T-helper 9 cell (primary cell): ENCODE measurements at regions not wholly inside any gene's neighbourhood (a gene's known extent, or its start where the extent isn't known, plus 50 kb on each side); places are given as distances from the start of the nearest gene placed in this dataset.

ENCODE experiments used
- DNase-seq: peaks from one replicate; pipeline ENCODE4 v3.0.0-alpha.2; 2020

DNA sequence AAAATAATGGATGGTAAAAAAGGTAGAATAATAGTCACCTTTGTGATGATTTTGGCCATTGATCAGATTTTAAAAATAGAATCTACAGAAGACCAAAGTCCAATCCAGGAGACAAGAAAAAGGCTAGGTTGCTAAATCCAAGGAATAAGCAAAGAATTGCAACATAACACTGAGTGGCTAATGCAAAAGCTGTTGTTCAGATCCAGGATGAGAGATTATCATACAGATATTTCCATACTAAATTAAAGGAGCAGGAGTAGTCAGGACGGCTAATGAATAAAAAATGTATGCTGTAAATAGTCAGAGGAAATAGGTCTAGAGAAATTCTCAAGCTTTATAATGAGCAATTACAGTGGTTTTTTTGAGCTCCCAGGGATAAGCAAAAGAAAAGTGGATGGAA, 745.9 kb upstream of the ACVR2A start:
- no peak for DNase-seq

DNA sequence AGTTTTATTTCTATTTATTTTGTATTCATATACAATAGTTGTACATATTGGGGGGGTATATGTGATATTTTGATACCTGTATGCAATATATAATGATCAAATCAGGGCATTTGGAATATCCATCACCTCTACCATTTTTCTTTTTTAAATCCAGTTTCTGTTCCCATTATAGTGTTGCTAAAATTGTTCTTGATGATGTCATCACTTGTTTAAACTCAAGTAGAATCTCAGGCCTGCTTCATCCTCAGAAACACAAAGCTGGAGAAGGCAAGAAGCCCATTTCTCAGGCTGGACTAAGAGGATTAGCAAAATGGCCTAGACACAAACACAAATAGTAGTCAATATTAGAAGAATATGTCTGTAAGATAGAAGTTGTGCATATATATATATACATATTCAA, 747.1 kb upstream of the ACVR2A start:
- no peak for DNase-seq

DNA sequence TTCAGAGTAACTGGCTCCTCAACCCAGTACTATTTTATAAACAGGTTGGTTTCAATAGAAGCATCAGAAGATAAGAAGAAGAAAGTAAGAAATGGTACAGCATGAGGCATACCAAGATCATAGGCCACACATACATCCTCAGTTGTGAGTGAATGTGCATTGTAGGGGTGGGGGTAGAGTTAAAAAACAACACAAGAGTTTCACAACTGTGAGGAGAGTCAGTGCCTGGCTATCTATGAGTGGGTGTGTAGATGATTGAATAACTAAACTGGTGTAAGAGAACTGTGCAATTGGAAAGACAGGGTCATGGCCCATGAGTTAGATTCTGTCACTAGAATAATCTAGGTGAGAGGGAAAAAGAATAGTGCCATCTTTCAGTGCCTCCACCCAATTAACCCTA, 748.2 kb upstream of the ACVR2A start:
- DNase-seq = no peak

DNA sequence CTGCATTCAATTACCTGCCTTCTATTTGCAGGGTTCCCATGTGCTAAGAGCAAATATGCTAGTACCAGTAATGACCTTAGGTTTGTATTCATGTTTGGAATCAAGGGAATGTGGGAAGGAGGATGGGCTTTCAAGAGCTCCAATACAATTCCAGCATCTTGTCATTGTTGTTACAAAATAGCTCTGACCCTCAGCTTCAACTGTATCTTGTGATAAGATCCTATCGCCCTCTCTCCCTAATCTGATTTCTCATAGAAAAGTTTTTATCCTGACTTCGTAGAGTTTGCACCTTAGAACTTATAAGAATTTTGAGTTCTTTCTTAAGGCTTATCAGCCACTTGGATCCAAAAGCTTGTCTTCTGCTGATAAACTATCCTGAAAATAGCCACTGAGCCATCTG, 749.5 kb upstream of the ACVR2A start:
- no peak for DNase-seq

DNA sequence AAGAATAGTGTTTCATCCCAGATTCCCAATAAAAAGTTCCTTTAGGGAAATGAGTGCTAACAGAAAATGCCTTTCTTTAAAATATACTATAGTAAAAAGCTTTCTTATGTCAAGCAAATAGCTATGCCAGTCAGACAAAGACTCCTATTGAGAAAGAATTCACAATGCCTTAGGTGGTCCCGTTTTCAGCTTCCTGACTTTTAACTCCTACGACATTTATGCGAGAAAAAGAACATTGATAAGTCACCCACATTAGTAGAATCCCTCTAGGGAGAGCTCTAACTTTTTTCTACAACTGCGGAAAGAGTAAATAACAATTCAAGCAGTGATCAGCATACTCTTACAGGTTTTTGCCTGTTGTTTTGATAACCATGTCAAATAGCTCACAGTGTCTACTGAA, 750.8 kb upstream of the ACVR2A start:
- DNase-seq = no peak

DNA sequence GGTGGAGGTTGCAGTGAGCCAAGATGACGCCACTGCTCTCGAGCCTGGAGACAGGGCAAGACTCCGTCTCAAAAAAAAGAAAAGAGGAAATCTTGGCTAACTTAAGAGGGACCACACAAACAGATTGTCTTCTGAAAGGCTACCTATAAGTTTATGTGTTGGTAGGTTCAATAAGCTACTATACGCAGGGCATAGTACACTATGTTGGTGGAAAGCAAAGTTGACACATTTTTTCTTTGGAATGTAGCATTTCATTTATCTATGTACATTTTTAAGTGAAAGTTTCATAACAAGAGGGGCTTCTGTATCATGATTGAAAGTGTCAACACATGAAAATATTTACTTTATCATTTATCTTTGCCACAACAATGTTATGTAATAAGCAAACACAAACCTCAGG, 752.6 kb upstream of the ACVR2A start:
- no peak for DNase-seq

DNA sequence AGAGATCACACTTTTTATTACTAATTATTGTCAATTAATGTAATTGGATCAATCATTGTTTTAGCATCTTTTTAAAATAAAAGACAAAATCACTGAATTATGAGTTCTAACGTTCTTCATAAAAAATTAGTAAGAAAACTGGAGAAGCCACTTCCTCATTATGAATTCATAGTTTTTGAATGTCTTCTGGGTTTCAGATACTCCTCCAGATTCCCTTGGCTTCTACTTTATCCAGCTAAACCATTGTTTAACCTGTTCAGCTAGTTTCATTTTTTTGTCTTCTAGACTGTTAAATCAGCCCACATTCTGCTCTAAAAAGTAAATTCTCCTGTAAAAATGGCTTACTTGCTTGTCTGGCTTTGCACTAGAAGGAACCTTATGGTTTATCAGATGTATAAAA, 753.4 kb upstream of the ACVR2A start:
- no peak for DNase-seq

DNA sequence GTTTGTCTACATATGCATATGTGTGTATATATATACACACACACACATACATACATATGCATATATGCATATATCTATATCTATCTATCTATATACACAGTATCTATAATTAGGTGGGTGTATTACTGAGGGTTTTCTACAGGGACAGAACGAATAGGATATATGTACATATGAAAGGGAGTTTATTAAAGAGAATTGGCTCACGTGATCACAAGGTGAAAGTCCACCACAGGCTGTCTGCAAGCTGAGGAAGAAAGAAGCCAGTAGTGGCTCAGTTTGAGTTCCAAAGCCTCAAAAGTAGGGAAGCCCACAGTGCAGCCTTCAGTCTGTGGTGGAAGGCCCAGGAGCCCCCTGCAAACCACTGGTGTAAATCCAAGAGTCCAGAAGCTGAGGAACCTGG, 756.0 kb upstream of the ACVR2A start:
- DNase-seq = no peak

DNA sequence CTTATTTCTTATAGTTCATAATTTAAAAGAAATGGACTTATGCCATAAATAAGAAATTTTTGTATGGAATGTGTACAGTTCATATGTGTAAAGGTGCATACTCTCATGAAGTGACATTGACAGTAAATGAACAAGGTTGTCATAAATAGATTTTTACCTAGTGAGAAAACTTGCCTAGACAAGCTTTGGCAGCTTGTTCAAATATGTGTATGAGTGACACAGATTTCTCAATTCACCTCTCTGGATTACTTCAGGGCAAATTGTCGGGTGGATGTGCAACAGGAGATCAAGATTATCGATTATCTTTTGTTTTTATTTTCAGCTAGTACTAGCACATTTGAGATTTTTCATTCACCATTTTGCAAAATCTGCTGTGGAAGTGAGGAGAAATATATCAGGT, 758.1 kb upstream of the ACVR2A start:
- no peak for DNase-seq

DNA sequence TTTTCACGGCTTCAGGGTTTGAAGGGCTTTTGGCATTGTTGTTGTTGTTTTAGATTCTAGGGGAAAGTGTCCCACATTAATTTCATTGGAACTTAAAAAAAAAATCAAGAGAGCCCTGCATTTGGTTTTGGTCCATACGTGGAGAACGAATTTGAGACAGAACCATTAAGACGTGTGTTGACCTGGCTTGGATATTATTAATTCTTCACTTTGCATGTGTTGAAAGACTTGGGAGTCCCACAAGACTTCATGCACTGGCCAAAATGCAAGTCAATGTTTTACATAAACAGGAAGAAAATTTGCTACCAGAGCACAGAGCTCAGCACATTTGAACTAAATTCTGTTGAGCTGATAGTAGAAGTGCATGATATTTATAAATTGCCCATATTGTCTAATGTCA, 761.2 kb upstream of the ACVR2A start:
- no peak for DNase-seq

DNA sequence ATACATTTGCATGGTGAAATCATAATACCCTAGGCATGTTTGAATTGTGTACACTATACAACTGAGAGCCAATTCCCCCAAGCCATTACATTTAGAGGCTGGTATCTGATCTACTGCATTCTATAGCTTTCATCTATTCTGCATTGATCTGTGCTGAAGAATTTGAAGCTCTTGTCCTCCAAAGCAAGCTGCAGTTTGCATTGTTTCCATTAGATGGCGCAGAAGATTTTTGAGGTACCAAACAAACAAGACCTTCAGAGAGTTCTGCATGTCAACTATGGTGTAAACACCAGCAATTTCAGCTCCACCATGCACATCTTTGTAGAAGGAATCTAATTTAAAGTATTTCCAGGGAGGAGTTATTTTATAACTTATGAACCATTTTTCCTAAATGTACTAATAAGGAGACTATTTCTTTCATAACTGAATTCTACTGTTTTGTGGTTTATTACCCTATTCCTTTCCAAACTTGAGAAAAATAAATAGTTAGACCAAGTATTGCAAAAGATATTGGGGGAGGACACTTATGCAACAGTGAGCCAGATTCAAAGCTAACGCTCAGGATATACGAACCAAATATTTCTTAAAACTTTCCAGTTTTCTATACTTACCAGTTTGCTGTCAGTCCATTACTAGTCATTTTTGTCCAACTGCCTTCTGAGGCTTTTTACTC, 761.8 kb upstream of the ACVR2A start:
- peak; percentile 32 for DNase-seq

DNA sequence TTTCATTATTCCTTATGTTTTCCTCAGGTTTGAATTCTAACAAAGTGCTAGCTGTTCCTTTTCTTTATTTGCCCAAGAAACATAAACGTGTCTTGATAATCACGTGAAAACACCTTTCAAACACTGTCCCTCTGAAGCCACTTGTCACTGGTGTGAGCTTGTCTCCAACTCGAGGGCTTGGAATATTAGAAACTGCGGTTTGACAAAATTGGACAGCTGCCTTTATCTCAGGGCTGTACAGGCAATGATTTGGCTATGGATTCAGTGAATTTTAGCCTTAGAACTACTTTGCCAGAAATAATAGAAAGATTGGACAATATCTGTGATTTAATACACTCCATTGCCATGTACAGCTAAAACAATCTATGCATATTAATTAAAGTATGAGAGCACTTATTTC, 763.0 kb upstream of the ACVR2A start:
- DNase-seq = no peak

DNA sequence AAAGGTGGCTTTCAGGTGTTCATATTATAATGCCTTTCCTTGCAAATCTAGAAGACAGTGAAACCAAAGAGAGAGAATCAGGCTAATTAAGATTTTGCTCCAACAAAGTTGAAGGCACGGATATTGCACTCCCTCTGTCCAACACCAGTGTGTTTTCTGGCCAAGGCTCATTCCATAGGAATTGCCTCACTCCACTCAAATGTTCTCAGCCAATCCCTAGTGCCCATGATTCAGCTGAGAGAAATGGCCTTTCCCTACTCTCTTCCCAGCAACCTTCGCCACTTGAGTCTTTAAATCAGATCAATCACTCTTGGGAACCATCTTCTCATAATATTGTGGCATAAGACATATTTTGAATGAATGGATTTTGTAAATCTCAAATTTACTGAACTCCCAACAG, 768.2 kb upstream of the ACVR2A start:
- DNase-seq = no peak

DNA sequence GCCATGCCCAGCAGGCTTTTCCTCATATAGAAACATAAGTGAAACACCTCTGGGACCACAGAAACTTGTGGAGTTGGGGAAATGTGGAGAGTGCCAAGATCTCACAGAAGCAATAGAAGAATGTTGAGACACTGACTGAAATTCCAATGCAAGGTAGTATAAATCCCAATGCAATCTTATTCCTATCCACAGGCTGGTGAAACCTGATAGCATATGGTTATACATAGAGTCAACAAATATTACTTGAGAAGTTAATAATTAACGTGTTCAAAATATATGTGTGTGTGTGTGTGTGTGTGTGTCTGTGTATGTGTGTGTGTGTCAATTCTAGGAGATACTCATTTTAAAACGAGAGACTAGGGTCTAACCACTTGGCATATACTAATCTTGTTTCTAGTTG, 776.8 kb upstream of the ACVR2A start:
- no peak for DNase-seq

DNA sequence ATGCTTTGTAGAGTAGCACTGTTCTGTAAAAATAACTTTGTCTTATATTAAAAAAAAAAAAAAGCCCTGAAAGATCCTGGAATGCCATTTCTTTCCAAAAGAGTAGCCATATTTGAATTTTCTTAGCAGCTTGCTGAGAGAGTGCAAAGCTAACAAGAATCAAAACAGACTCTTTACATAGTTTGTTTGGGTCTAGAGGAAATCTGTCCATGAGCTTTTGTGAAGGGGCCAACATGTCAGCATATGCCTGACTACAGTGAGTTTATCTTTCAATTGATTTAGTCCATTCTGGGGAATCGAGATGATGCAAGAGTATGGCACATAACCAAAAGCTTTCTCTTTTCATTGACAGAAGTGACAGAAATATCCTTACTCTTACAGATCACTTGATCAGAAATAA, 777.7 kb upstream of the ACVR2A start:
- DNase-seq = no peak

DNA sequence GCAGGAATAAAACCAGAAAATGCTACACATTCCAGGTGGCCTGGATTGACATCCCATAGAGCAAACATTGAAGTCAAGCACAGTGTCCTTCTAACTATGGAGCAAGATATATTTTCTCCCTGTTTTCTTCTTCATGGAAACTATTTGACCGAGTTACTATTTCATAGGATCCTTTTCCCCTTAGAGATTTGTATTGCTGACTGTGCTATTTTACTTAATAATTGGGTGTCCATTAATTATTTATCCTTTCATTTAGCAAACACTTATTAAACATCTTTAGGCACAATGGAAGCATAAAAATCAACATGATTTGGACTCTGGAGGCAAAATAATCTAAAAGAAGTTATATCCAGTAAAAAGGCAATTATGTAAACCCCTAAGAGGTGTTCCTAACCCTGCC, 782.8 kb upstream of the ACVR2A start:
- no peak for DNase-seq

DNA sequence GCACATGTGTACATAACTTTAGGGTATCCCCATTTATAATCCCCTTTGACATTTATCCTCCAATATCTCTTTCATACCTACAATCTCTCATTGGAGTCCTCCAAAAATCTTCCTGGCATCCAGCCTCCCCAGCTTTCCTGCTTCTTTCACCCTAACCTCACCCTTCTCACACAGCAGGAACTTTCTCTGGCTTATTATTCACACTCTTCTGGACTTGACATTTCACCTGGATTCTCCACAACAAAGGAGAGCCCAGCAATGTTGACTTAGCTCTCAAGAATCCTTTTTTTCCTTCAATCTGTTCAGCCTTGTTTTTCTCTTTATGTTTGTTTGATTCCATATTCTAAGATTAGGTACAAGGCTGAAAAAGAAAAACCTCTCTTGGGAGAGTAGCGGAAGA, 783.6 kb upstream of the ACVR2A start:
- DNase-seq = no peak

DNA sequence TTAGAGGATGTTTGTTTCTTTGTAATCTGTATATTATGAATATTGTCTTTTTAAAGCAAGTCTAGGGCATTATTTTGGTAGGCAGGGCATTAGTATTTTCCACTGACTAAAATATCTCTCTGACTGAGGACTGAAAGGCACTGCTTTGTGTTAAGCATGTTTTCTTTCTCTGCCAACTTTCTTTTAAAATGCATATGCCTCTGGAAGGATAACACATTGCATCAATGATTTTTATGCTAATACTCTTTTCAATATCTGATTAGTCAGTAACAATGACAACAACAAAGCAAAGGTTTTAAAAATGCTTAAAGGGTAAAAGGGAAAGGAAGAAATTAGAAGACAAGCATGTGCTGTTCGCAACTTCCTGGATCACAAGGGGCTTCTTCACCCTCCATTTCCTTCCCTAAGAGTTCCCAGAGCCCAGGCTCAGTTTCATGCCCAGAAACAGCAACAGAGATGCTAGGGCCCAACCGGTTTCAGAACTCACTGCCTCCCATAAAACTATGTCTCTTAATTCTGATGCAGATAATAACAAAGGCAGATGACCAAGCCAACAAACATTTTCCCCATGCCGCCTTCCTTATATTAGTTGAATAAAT, 786.8 kb upstream of the ACVR2A start:
- DNase-seq = no peak

DNA sequence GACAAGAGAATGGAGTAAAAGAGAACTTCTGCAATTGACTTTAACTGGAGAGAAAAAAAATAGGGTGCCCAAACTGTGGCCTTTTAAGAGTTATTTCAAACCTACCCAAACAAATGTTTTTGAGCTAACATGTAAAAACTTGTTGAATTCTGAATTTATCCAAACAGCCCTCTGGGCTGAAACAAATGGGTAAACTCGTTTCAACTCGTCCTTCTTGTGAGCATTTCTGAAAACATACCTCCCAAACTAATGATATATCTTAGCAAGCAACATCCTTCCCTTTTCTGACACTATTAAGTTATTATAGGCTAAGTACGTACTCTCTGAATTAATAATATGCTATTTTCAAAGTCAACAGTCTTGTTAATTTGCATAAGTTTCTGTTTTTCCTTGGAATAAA, 793.0 kb upstream of the ACVR2A start:
- no peak for DNase-seq

DNA sequence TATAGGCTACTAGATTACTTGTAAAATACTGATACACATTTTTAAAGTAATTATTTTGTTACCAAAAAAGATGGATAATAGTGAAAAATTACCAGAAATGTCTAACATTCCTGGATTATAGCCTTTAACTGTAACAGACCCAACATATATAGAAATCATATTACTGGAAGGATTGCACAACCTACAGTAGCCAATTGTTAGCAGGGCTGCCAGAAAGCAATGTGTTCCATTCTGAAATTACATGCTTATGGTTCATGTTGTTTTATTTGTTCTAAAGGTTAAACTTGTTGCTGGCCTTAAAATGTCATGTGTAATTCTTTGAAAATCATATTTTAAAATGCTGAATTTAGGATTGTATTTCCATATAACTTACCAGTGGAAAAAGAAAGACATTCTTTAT, 793.6 kb upstream of the ACVR2A start:
- DNase-seq = no peak

DNA sequence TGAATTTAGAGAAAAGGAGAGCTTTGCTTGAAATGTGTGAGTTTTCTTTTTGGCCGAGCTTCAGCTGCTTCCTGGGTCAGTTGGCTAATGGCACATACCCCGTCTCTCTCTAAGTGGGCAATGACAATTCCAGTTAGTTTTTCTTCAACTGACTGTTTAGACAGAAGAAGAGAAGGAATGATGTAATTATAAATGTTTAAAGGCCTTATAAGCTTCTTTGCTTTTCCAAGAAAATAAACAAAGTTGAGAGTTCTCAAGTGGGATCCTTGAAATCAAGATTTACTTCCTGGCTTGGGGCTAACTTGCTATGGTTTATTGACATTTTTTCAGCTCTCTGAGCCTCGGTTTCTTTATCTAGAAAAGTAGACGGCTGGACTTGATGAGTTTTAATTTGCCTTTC, 794.9 kb upstream of the ACVR2A start:
- DNase-seq = no peak

DNA sequence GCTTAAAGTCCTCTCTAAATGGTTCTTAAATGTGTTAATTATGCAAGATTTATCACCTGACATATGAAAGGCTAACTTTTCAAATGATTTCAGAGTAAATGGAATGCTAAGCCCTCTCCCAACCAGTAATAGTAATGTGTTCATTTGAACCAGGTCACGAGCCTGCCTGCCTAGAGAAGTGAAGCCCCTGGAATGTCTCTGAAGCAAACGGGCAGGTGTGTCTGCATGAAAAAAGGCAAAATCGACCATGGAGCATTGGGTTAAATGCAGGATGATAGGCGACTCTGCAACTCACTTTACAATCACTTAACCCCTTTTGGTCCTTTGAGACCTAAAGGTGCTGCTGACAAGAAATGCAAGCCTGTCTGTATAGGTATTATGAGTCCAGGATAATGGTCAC, 798.4 kb upstream of the ACVR2A start:
- no peak for DNase-seq

DNA sequence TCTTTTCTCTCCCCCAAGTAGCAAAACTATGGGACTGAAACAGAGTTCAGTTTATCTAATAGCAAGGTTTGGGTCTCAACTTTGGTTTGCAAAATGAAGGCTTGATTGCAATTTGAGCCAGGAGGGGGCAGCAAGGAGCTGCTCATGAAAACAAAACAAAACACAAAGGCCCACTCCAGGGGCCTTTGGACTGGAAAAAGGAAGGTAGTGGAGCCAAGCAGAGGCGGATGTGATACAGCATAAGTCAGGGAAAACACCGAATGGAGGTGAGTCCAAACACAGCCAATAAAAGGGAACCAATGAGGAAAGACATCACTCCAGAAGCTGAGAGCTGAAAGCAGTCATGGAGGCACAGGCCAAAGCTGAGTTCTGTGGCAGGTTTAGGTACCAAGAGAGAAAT, 799.7 kb upstream of the ACVR2A start:
- DNase-seq = peak; percentile 29

DNA sequence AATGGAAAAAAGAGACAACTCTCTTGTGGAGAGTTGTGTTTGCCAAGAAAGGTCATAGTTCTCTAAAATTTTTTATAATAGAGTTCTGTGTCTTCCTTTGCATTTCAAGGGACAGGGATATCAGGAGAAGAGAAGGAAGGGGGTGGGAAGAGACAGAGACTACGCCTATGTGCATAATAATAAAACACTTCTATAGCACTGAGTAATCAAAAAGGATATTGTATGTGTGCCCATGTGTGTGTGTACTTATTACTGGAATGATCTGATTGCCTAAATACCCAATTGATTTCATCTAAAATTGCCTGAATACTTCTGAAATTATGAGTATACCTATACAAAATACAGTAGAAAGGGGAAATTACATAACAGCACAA, 803.7 kb upstream of the ACVR2A start:
- DNase-seq = no peak
